GM12865 (cell line): ENCODE measurements at regions not wholly inside any gene's neighbourhood (a gene's known extent, or its start where the extent isn't known, plus 50 kb on each side); places are given as distances from the start of the nearest gene placed in this dataset.

Experiments used
- DNase-seq: peaks from one replicate; pipeline ENCODE4 v3.0.0; 2010; ENCODE audit warnings: low read depth
- H3K4me3 ChIP-seq: 2 replicates; pipeline ENCODE4 v1.5.1; 2011; ENCODE audit warnings: mild to moderate bottlenecking, low read depth, low read length, control low read depth
- CTCF ChIP-seq: IDR thresholded peaks from 2 replicates; pipeline ENCODE4 v1.5.1; 2011; ENCODE audit warnings: low read length, control low read depth, low read depth, inconsistent platforms; ENCODE audit not compliant: insufficient read depth; ENCODE audit errors: missing control alignments

GRCh38 chr6:97995158-97995557, 712.1 kb upstream of the MMS22L start:
- DNase-seq = no peak
- TF ChIP-seq CTCF = no peak
- no peak overlapping the region for H3K4me3 ChIP-seq

GRCh38 chr6:98002678-98003077, 719.7 kb upstream of the MMS22L start:
- no peak for TF ChIP-seq CTCF
- DNase-seq = no peak

DNA sequence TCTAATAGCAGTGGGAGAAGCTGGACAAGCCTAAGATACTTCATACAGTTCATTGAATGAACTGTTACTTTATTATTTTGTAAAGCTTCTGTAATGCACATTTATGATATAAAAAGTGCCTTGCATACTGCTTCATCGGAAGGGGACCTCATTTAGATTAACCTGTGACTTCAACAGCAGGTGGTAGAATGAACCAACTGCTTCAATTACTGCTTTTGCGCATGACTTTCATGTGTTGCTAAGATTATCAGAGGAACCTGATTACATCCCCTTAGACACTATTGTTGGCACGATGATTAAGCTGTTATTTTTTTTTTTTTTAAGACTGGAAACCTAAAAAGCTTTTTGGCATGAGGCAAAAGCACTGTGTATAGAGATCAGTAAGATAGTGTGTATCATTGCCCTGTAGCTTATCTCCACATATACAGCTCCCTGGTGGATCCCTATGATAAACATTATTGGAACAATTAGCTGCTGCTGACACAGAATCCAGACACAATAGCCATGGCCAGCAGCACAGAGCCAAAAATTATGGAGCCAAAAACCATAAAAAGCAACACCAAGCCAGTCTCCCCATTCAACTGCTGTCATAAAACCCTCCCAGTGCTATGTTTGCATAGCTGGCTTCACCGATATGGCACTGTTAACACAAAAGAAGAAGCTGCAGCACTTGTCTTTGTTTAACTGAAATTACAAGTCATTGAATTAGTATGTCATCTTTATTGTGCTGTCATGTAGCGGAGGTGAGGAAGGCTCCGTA, 731.6 kb upstream of the MMS22L start:
- TF ChIP-seq CTCF = no peak
- H3K4me3 ChIP-seq = no peak overlapping the region
- no peak for DNase-seq

More at GRCh38 chr6:98002678-98003077, 719.7 kb upstream of the MMS22L start:
- H3K4me3 ChIP-seq = no peak overlapping the region

- DNase-seq = no peak
- no peak for TF ChIP-seq CTCF
- no peak overlapping the region for H3K4me3 ChIP-seq
Observed at GRCh38 chr6:98016565-98016964, 733.5 kb upstream of the MMS22L start.

DNA sequence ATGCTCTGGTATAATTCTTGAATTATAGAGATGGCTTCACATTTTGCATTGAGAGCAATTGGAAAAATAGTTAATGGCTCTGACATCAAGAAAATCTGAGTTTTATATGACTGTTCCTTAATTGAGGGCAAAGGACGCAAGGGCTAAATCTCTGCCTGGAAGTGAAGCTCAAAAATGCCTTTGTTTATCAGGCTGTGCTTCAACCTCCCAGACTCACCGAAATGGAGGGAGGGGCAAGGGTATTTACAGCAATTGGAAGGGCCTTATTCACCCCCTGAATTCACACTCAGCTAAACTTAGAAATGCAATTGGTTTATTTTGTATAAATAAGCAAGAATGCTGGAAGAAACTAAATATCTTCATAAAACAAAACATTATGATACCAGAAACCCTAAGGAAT, 737.2 kb upstream of the MMS22L start:
- no peak for DNase-seq
- H3K4me3 ChIP-seq = no peak overlapping the region
- no peak for TF ChIP-seq CTCF

DNA sequence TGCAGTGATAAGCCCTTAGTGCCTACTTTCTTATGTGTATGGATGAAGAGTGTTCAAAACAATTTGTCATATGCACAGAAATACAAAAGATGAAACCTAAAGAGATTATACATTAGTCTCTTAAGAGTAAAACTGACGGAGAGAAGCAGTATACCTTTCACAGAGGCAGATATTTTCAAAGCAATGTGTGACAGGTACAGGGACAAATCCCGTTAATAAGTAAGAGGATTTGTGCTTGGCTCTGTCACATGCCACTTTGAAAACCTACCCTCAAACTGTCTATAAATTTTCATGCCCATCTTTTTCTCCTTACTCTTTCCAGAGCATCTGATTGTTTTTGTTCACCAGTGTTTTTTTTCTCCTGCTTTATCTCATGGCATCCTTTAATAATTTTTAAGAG, 741.3 kb upstream of the MMS22L start:
- no peak for TF ChIP-seq CTCF
- no peak overlapping the region for H3K4me3 ChIP-seq
- no peak for DNase-seq

- no peak overlapping the region for H3K4me3 ChIP-seq
- TF ChIP-seq CTCF = no peak
- DNase-seq = no peak
Observed at GRCh38 chr6:98027898-98028297, 744.9 kb upstream of the MMS22L start.
